Gastrocnemius medialis (tissue), 4 donors: ENCODE measurements at regions not wholly inside any gene's neighbourhood (a gene's known extent, or its start where the extent isn't known, plus 50 kb on each side); places are given as distances from the start of the nearest gene placed in this dataset.

ENCODE experiments used
- ATAC-seq, 2 donors: fragments of 150-250 bp; one replicate each; pipeline ENCODE4 v1.9.1; 2016
- DNase-seq, 2 donors: peaks; one replicate each; pipeline ENCODE4 v3.0.0-alpha.2; 2019
- H3K27ac ChIP-seq, 4 donors: fragments of 200-600 bp; sonication (generic); 1 replicate in 1 of 4; 2 replicates in 3 of 4; pipeline ENCODE4 v1.5.1; 2016 to 2018; ENCODE audit warnings: mild to moderate bottlenecking in 2 of 4, moderate library complexity in 1 of 4
- H3K27me3 ChIP-seq, 3 donors: fragments of 200-600 bp; sonication (generic) in 2 of 3; 1 replicate in 1 of 3; 2 replicates in 2 of 3; pipeline versions ENCODE4 v1.5.1 to v1.6.0; 2016 to 2019; ENCODE audit warnings: mild to moderate bottlenecking in 1 of 3, moderate library complexity in 1 of 3
- H3K36me3 ChIP-seq, 2 donors: fragments of 200-600 bp; sonication (generic) in 1 of 2; one replicate each; pipeline ENCODE4 v1.5.1; 2017 to 2018
- H3K4me1 ChIP-seq, 2 donors: fragments of 200-600 bp; sonication (generic) in 1 of 2; one replicate each; pipeline ENCODE4 v1.5.1; 2016 to 2017; ENCODE audit warnings: mild to moderate bottlenecking in 2 of 2
- H3K4me3 ChIP-seq, 4 donors: fragments of 200-600 bp; sonication (generic) in 3 of 4; 1 replicate in 1 of 4; 2 replicates in 3 of 4; pipeline ENCODE4 v1.5.1; 2016 to 2019; ENCODE audit warnings: mild to moderate bottlenecking in 2 of 4
- H3K9me3 ChIP-seq, 3 donors: fragments of 200-600 bp; sonication (generic) in 2 of 3; 1 replicate in 1 of 3; 2 replicates in 2 of 3; pipeline ENCODE4 v1.5.1; 2016 to 2019
- CTCF ChIP-seq, 5 experiments: fragments of 450-650 bp in 3 of 5; fragments of 200-600 bp in 2 of 5; sonication (generic) in 2 of 5; IDR thresholded peaks in 4 of 5; conservative IDR thresholded peaks in 1 of 5; 1 replicate in 4 of 5; 2 replicates in 1 of 5; pipeline ENCODE4 v1.5.1; 2016 to 2019; ENCODE audit warnings: antibody characterized with exemption in 5 of 5, mild to moderate bottlenecking in 3 of 5, moderate library complexity in 3 of 5
- POLR2A ChIP-seq, 2 donors: fragments of 450-650 bp; IDR thresholded peaks; one replicate each; pipeline ENCODE4 v1.6.1; 2017; ENCODE audit warnings: antibody characterized with exemption in 2 of 2, mild to moderate bottlenecking in 2 of 2, moderate library complexity in 2 of 2
- in situ Hi-C, 4 donors: fragments of 200-750 bp; cut with MboI; loops; one replicate each; pipeline versions ENCODE4 v1.15.0 to v1.8.0; 2017; ENCODE audit warnings: low sequenced_read_pairs in 4 of 4
- intact Hi-C: fragments of 100-400 bp; cut with DNase I; formaldehyde crosslinking; loops from one replicate; pipeline ENCODE4 v1.15.1; 2023; ENCODE audit warnings: low total_unique reads

GRCh38 chr6:51027283-51028065 is 208.8 kb downstream of the TFAP2B start:
- Histone ChIP-seq H3K27me3 (no peaks in the 10 kb centered on the region), H3K4me3 (no peak overlapping the region), H3K36me3 (no peaks in the 10 kb centered on the region), H3K27ac (no peak overlapping the region), H3K9me3 (no peaks in the 10 kb centered on the region), H3K4me1 (no peaks in the 10 kb centered on the region)
- DNase-seq (no peak), ATAC-seq (no peak)
- no peak for TF ChIP-seq POLR2A (IDR thresholded peaks at IDR 0.05)
- TF ChIP-seq CTCF (IDR thresholded peaks at IDR 0.05 in 4 of 5, conservative IDR thresholded peaks at IDR 0.05 in 1 of 5), result no peak
- intact Hi-C loops (no loop called here), in situ Hi-C loops (no loop called here)

GRCh38 chr6:51028276-51028675 is 209.6 kb downstream of the TFAP2B start:
- Histone ChIP-seq H3K27me3 (no peaks in the 10 kb centered on the region), H3K27ac (no peak overlapping the region), H3K4me1 (no peaks in the 10 kb centered on the region), H3K4me3 (no peak overlapping the region), H3K36me3 (no peaks in the 10 kb centered on the region), H3K9me3 (no peaks in the 10 kb centered on the region)
- ATAC-seq, result no peak
- no peak for DNase-seq
- in situ Hi-C loops, result no loop called here
- intact Hi-C loops, result no loop called here
- TF ChIP-seq POLR2A (IDR thresholded peaks at IDR 0.05) (no peak), CTCF (IDR thresholded peaks at IDR 0.05 in 4 of 5, conservative IDR thresholded peaks at IDR 0.05 in 1 of 5) (no peak)

- in situ Hi-C loops, result no loop called here
- TF ChIP-seq CTCF (IDR thresholded peaks at IDR 0.05 in 4 of 5, conservative IDR thresholded peaks at IDR 0.05 in 1 of 5) (no peak), POLR2A (IDR thresholded peaks at IDR 0.05) (no peak)
- Histone ChIP-seq H3K27me3 (no peaks in the 10 kb centered on the region), H3K4me1 (no peaks in the 10 kb centered on the region), H3K4me3 (no peak overlapping the region), H3K36me3 (no peaks in the 10 kb centered on the region), H3K27ac (no peak overlapping the region), H3K9me3 (no peaks in the 10 kb centered on the region)
- ATAC-seq (no peak), DNase-seq (no peak)
- intact Hi-C loops, result no loop called here
These were observed 210.9 kb downstream of the TFAP2B start for GRCh38 chr6:51029561-51029960.

GRCh38 chr6:51045548-51045947 is 226.9 kb downstream of the TFAP2B start:
- Histone ChIP-seq H3K27me3 (no peaks in the 10 kb centered on the region), H3K9me3 (no peaks in the 10 kb centered on the region), H3K4me1 (no peaks in the 10 kb centered on the region), H3K27ac (no peak overlapping the region), H3K36me3 (no peaks in the 10 kb centered on the region), H3K4me3 (no peak overlapping the region)
- intact Hi-C loops (no loop called here), in situ Hi-C loops (no loop called here)
- DNase-seq (no peak), ATAC-seq (no peak)
- TF ChIP-seq CTCF (IDR thresholded peaks at IDR 0.05 in 4 of 5, conservative IDR thresholded peaks at IDR 0.05 in 1 of 5), result no peak
